GM23338 (cell line): ENCODE measurements at regions not wholly inside any gene's neighbourhood (a gene's known extent, or its start where the extent isn't known, plus 50 kb on each side); places are given as distances from the start of the nearest gene placed in this dataset.

Source experiments
- CREB1 ChIP-seq: fragments of 250-450 bp; sonication (Bioruptor Pico); IDR thresholded peaks from 2 replicates; pipeline ENCODE4 v1.5.0; 2020; ENCODE audit warnings: low read depth, mild to moderate bottlenecking, moderate library complexity
- CTCF ChIP-seq, 2 experiments: fragments of 200-600 bp in 1 of 2; sonication (generic) in 1 of 2; conservative IDR thresholded peaks; 2 replicates each; pipeline versions ENCODE4 v1.5.1 to v1.6.1; 2016 to 2017; ENCODE audit warnings: antibody characterized with exemption in 2 of 2, low read depth in 2 of 2, mild to moderate bottlenecking in 2 of 2, moderate library complexity in 1 of 2
- ETS1 ChIP-seq: IDR thresholded peaks from 2 replicates; pipeline ENCODE4 v1.6.1; 2016; ENCODE audit warnings: antibody characterized with exemption
- EZH2 ChIP-seq: fragments of 200-600 bp; sonication (generic); IDR thresholded peaks from one replicate; pipeline ENCODE4 v1.8.0; 2017; ENCODE audit warnings: antibody characterized with exemption, mild to moderate bottlenecking, low read depth; ENCODE audit not compliant: unreplicated experiment
- EZH2phosphoT487 ChIP-seq: fragments of 200-600 bp; sonication (generic); IDR thresholded peaks from one replicate; pipeline ENCODE4 v1.8.1; 2018; ENCODE audit warnings: antibody characterized with exemption; ENCODE audit not compliant: unreplicated experiment
- POLR2AphosphoS5 ChIP-seq: IDR thresholded peaks from 2 replicates; pipeline ENCODE4 v1.6.1; 2016; ENCODE audit warnings: antibody characterized with exemption, low read depth
- REST ChIP-seq: IDR thresholded peaks from one replicate; pipeline ENCODE4 v1.6.1; 2018; ENCODE audit warnings: antibody characterized with exemption; ENCODE audit not compliant: unreplicated experiment

GRCh38 chr2:192854031-192854430 lies 659.3 kb upstream of the TMEFF2 start:
- TF ChIP-seq CTCF (conservative IDR thresholded peaks at IDR 0.05; ENCODE audit: low read depth in 2 of 2) (no peak), EZH2phosphoT487 (no peak), CREB1 (CRISPR knock-in tag) (no peak), POLR2AphosphoS5 (no peak), EZH2 (no peak), REST (no peak), ETS1 (no peak)
